Peyer's patch (tissue), 4 donors: ENCODE measurements at regions not wholly inside any gene's neighbourhood (a gene's known extent, or its start where the extent isn't known, plus 50 kb on each side); places are given as distances from the start of the nearest gene placed in this dataset.

ENCODE experiments used
- DNase-seq, 3 donors: peaks; one replicate each; pipeline ENCODE4 v3.0.0-alpha.2; 2017 to 2019
- H3K27ac ChIP-seq, 4 donors: fragments of 200-600 bp; sonication (generic); one replicate each; pipeline ENCODE4 v1.5.1; 2016 to 2019
- H3K27me3 ChIP-seq, 2 donors: fragments of 200-600 bp; sonication (generic); one replicate each; pipeline ENCODE4 v1.5.1; 2019
- H3K36me3 ChIP-seq, 3 donors: fragments of 200-600 bp; sonication (generic); one replicate each; pipeline ENCODE4 v1.5.1; 2016 to 2019
- H3K4me1 ChIP-seq, 4 donors: fragments of 200-600 bp; sonication (generic); one replicate each; pipeline ENCODE4 v1.5.1; 2016 to 2019
- H3K4me3 ChIP-seq, 4 donors: fragments of 200-600 bp; sonication (generic); 1 replicate in 3 of 4; 2 replicates in 1 of 4; pipeline ENCODE4 v1.5.1; 2016 to 2019; ENCODE audit warnings: mild to moderate bottlenecking in 1 of 4
- H3K9me3 ChIP-seq, 4 donors: fragments of 200-600 bp; sonication (generic); one replicate each; pipeline ENCODE4 v1.5.1; 2016 to 2019; ENCODE audit warnings: mild to moderate bottlenecking in 1 of 4
- POLR2A ChIP-seq, 2 donors: fragments of 450-650 bp; IDR thresholded peaks; one replicate each; pipeline ENCODE4 v1.5.1; 2017; ENCODE audit warnings: antibody characterized with exemption in 2 of 2, mild to moderate bottlenecking in 2 of 2, moderate library complexity in 2 of 2
- TF ChIP-seq, protein P1 (sequence below), 6 experiments: fragments of 450-650 bp in 4 of 6; fragments of 200-600 bp in 2 of 6; sonication (generic) in 1 of 6; IDR thresholded peaks; one replicate each; pipeline ENCODE4 v1.5.1; 2017 to 2019; ENCODE audit warnings: antibody characterized with exemption in 6 of 6, mild to moderate bottlenecking in 3 of 6, moderate library complexity in 1 of 6

- H3K4me3 ChIP-seq = no peak overlapping the region
- no peaks in the 10 kb centered on the region for H3K36me3 ChIP-seq
- no peaks in the 10 kb centered on the region for H3K27me3 ChIP-seq
- no peak overlapping the region for H3K27ac ChIP-seq
- TF ChIP-seq, protein P1, sequence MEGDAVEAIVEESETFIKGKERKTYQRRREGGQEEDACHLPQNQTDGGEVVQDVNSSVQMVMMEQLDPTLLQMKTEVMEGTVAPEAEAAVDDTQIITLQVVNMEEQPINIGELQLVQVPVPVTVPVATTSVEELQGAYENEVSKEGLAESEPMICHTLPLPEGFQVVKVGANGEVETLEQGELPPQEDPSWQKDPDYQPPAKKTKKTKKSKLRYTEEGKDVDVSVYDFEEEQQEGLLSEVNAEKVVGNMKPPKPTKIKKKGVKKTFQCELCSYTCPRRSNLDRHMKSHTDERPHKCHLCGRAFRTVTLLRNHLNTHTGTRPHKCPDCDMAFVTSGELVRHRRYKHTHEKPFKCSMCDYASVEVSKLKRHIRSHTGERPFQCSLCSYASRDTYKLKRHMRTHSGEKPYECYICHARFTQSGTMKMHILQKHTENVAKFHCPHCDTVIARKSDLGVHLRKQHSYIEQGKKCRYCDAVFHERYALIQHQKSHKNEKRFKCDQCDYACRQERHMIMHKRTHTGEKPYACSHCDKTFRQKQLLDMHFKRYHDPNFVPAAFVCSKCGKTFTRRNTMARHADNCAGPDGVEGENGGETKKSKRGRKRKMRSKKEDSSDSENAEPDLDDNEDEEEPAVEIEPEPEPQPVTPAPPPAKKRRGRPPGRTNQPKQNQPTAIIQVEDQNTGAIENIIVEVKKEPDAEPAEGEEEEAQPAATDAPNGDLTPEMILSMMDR (IDR thresholded peaks at IDR 0.05) = no peak
- no peak for TF ChIP-seq POLR2A (IDR thresholded peaks at IDR 0.05)
- H3K9me3 ChIP-seq = no peaks in the 10 kb centered on the region
- no peaks in the 10 kb centered on the region for H3K4me1 ChIP-seq
- DNase-seq = no peak
These were observed 67.2 kb upstream of the DAP start for GRCh38 chr5:10828241-10828640.

- H3K27ac ChIP-seq = no peak overlapping the region
- DNase-seq = no peak
- no peaks in the 10 kb centered on the region for H3K4me1 ChIP-seq
- H3K4me3 ChIP-seq = no peak overlapping the region
- H3K9me3 ChIP-seq = no peaks in the 10 kb centered on the region
- H3K27me3 ChIP-seq = no peaks in the 10 kb centered on the region
- H3K36me3 ChIP-seq = no peaks in the 10 kb centered on the region
- no peak for TF ChIP-seq POLR2A (IDR thresholded peaks at IDR 0.05)
- TF ChIP-seq, protein P1 (IDR thresholded peaks at IDR 0.05) = no peak
These were observed 66.5 kb upstream of the DAP start for GRCh38 chr5:10827571-10827970.

DNA sequence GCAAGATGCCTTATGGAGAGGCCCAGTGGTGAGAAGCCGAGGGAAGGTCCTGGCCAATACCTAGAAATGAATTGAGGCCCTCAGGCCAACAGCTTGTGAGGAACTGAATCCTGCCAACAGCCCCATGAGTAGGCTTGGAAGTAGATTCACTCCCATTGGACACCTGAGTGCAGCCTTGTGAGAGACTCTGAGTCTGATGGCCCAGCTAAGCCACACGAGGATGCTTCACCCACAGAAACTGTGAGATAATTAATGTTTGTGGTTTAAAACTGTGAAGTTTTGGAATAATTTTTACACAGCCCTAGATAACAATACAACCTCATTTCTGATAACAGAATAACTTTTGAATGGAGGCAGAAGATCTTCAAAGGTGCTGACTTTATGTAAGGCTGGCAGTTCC, 65.9 kb upstream of the DAP start:
- Histone ChIP-seq H3K36me3 (no peaks in the 10 kb centered on the region), H3K27me3 (no peaks in the 10 kb centered on the region), H3K9me3 (no peaks in the 10 kb centered on the region), H3K4me3 (no peak overlapping the region), H3K4me1 (no peaks in the 10 kb centered on the region), H3K27ac (no peak overlapping the region)
- no peak for TF ChIP-seq POLR2A (IDR thresholded peaks at IDR 0.05)
- TF ChIP-seq, protein P1 (IDR thresholded peaks at IDR 0.05) = no peak
- DNase-seq = no peak

- Histone ChIP-seq H3K4me3 (no peak overlapping the region), H3K36me3 (no peaks in the 10 kb centered on the region), H3K27ac (no peak overlapping the region), H3K4me1 (no peaks in the 10 kb centered on the region), H3K27me3 (no peaks in the 10 kb centered on the region), H3K9me3 (no peaks in the 10 kb centered on the region)
- TF ChIP-seq, protein P1 (IDR thresholded peaks at IDR 0.05) = no peak
- no peak for TF ChIP-seq POLR2A (IDR thresholded peaks at IDR 0.05)
- DNase-seq = no peak
These were observed 65.0 kb upstream of the DAP start for GRCh38 chr5:10825897-10826644.

GRCh38 chr5:10812218-10812617, 51.2 kb upstream of the DAP start:
- no peak overlapping the region for H3K27ac ChIP-seq
- H3K4me3 ChIP-seq = no peak overlapping the region
- no peak for TF ChIP-seq POLR2A (IDR thresholded peaks at IDR 0.05)
- TF ChIP-seq, protein P1 (IDR thresholded peaks at IDR 0.05) = no peak
- H3K4me1 ChIP-seq = no peaks in the 10 kb centered on the region
- no peaks in the 10 kb centered on the region for H3K9me3 ChIP-seq
- no peak for DNase-seq
- H3K27me3 ChIP-seq = no peaks in the 10 kb centered on the region
- no peaks in the 10 kb centered on the region for H3K36me3 ChIP-seq
